Keratinocyte (primary cell): ENCODE measurements at regions not wholly inside any gene's neighbourhood (a gene's known extent, or its start where the extent isn't known, plus 50 kb on each side); places are given as distances from the start of the nearest gene placed in this dataset.

Source experiments
- DNase-seq: peaks from one replicate; pipeline ENCODE4 v3.0.0-alpha.2; 2011; ENCODE audit warnings: low read depth, missing footprints, low spot score
- FAIRE-seq: peaks from 2 replicates; lab custom pipeline; 2011; peaks lifted over from hg19 to GRCh38; lab: Jason Lieb, UNC
- H2AFZ ChIP-seq: 2 replicates; pipeline ENCODE4 v1.6.0; 2012; ENCODE audit warnings: low read length, control low read depth, inconsistent platforms; ENCODE audit not compliant: control insufficient read depth
- H3K27ac ChIP-seq: 2 replicates; pipeline ENCODE4 v1.5.1; 2011; ENCODE audit warnings: low read length; ENCODE audit not compliant: control insufficient read depth, insufficient read depth
- H3K27me3 ChIP-seq: 3 replicates; pipeline ENCODE4 v1.6.0; 2011; ENCODE audit warnings: low read length; ENCODE audit not compliant: control insufficient read depth, insufficient read depth; ENCODE audit errors: extremely low read depth
- H3K36me3 ChIP-seq, 2 experiments: 2 replicates in 1 of 2; 3 replicates in 1 of 2; pipeline ENCODE4 v1.5.1; 2011; ENCODE audit warnings: low read length in 2 of 2, mild to moderate bottlenecking in 1 of 2; ENCODE audit not compliant: control insufficient read depth in 2 of 2, insufficient read depth in 2 of 2; ENCODE audit errors: extremely low read depth in 1 of 2
- H3K4me1 ChIP-seq: 3 replicates; pipeline ENCODE4 v1.5.1; 2011; ENCODE audit warnings: low read length; ENCODE audit not compliant: control insufficient read depth, insufficient read depth; ENCODE audit errors: extremely low read depth
- H3K4me2 ChIP-seq: 3 replicates; pipeline ENCODE4 v1.6.0; 2011; ENCODE audit warnings: low read depth, low read length; ENCODE audit not compliant: control insufficient read depth, insufficient read depth; ENCODE audit errors: extremely low read depth
- H3K4me3 ChIP-seq, 3 experiments: fragments of 200-600 bp in 1 of 3; sonication (generic) in 1 of 3; 2 replicates in 2 of 3; 3 replicates in 1 of 3; pipeline ENCODE4 v1.5.1; 2011 to 2016; ENCODE audit warnings: low read length in 3 of 3, mild to moderate bottlenecking in 3 of 3, control low read depth in 2 of 3, inconsistent platforms in 1 of 3, low read depth in 1 of 3, mixed read lengths in 1 of 3, mixed run types in 1 of 3, moderate library complexity in 1 of 3; ENCODE audit not compliant: control insufficient read depth in 2 of 3, insufficient read depth in 2 of 3; ENCODE audit errors: extremely low read depth in 1 of 3
- H3K79me2 ChIP-seq: 2 replicates; pipeline ENCODE4 v1.6.0; 2012; ENCODE audit warnings: low read length; ENCODE audit not compliant: control insufficient read depth, insufficient read depth
- H3K9ac ChIP-seq: 3 replicates; pipeline ENCODE4 v1.6.0; 2011; ENCODE audit warnings: low read length; ENCODE audit not compliant: control insufficient read depth, insufficient read depth; ENCODE audit errors: extremely low read depth
- H3K9me1 ChIP-seq: 3 replicates; pipeline ENCODE4 v1.6.0; 2011; ENCODE audit warnings: low read length; ENCODE audit not compliant: control insufficient read depth, insufficient read depth; ENCODE audit errors: extremely low read depth
- H3K9me3 ChIP-seq: 2 replicates; pipeline ENCODE4 v1.5.1; 2012; ENCODE audit warnings: low read depth, low read length; ENCODE audit not compliant: control insufficient read depth
- H4K20me1 ChIP-seq: 3 replicates; pipeline ENCODE4 v1.6.0; 2011; ENCODE audit warnings: low read length; ENCODE audit not compliant: control insufficient read depth, insufficient read depth; ENCODE audit errors: extremely low read depth
- EZH2 ChIP-seq: IDR thresholded peaks from one replicate; pipeline ENCODE4 v1.6.1; 2012; ENCODE audit warnings: inconsistent platforms, mild to moderate bottlenecking, low read length, moderate library complexity
- dilution Hi-C: fragments of 300-500 bp; cut with MboI; formaldehyde crosslinking; loops from one replicate; pipeline ENCODE4 v1.7.0; 2020; ENCODE audit warnings: low sequenced_read_pairs; ENCODE audit not compliant: extremely low pct_ligation_motif_present
- TF ChIP-seq, protein P1 (sequence below), 3 experiments: IDR thresholded peaks in 1 of 3; conservative IDR thresholded peaks in 1 of 3; optimal IDR thresholded peaks in 1 of 3; 2 replicates in 2 of 3; 3 replicates in 1 of 3; pipeline versions ENCODE3 to v1.5.1; 2011; ENCODE audit warnings: low read length in 3 of 3, mild to moderate bottlenecking in 3 of 3, moderate library complexity in 2 of 3, control low read depth in 1 of 3, inconsistent platforms in 1 of 3; ENCODE audit not compliant: insufficient read depth in 2 of 3; ENCODE audit errors: extremely low read depth in 1 of 3

- no peaks in the 10 kb centered on the region for H3K27me3 ChIP-seq
- dilution Hi-C loops = no loop called here
- H3K36me3 ChIP-seq = no peaks in the 10 kb centered on the region
- no peaks in the 10 kb centered on the region for H3K4me1 ChIP-seq
- H4K20me1 ChIP-seq = no peaks in the 10 kb centered on the region
- no peak overlapping the region for H3K4me2 ChIP-seq
- TF ChIP-seq EZH2 = no peak
- TF ChIP-seq, protein P1, sequence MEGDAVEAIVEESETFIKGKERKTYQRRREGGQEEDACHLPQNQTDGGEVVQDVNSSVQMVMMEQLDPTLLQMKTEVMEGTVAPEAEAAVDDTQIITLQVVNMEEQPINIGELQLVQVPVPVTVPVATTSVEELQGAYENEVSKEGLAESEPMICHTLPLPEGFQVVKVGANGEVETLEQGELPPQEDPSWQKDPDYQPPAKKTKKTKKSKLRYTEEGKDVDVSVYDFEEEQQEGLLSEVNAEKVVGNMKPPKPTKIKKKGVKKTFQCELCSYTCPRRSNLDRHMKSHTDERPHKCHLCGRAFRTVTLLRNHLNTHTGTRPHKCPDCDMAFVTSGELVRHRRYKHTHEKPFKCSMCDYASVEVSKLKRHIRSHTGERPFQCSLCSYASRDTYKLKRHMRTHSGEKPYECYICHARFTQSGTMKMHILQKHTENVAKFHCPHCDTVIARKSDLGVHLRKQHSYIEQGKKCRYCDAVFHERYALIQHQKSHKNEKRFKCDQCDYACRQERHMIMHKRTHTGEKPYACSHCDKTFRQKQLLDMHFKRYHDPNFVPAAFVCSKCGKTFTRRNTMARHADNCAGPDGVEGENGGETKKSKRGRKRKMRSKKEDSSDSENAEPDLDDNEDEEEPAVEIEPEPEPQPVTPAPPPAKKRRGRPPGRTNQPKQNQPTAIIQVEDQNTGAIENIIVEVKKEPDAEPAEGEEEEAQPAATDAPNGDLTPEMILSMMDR (optimal IDR thresholded peaks at IDR 0.05 in 1 of 3, IDR thresholded peaks at IDR 0.05 in 1 of 3, conservative IDR thresholded peaks at IDR 0.05 in 1 of 3; ENCODE audit: extremely low read depth in 1 of 3, insufficient read depth in 2 of 3, low read length in 3 of 3) = no peak
- no peaks in the 10 kb centered on the region for H3K79me2 ChIP-seq
- no peaks in the 10 kb centered on the region for H3K9me1 ChIP-seq
- no peak overlapping the region for H3K27ac ChIP-seq
- H3K4me3 ChIP-seq = no peak overlapping the region
- no peak overlapping the region for H2AFZ ChIP-seq
- DNase-seq (no peak), FAIRE-seq (no peak)
- H3K9me3 ChIP-seq = no peaks in the 10 kb centered on the region
- H3K9ac ChIP-seq = no peak overlapping the region
These were observed 2889.6 kb upstream of the PCDH20 start for GRCh38 chr13:64305246-64305645.

DNA sequence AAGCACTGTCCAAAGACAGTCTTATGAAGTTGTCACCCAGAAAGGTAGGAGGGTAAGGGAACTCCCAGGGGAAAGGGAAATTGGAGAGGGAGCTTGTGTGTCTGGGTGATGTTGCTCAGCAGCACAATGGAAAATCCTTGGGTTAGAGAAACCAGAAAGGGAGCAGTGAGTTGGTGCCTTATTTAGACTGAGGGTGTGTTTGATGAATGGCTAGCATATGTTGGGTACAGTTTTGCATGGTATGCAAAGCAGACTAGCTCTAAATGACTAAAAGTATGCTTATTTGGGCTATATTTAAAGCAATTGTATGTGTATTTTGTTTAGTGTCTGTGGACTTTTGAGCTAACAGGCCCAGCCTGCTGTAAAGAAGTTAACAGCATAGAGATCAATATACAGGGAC lies 2884.6 kb upstream of the PCDH20 start:
- H3K9me3 ChIP-seq = no peaks in the 10 kb centered on the region
- H4K20me1 ChIP-seq = no peaks in the 10 kb centered on the region
- no peaks in the 10 kb centered on the region for H3K27me3 ChIP-seq
- no peaks in the 10 kb centered on the region for H3K79me2 ChIP-seq
- H2AFZ ChIP-seq = no peak overlapping the region
- FAIRE-seq (no peak), DNase-seq (no peak)
- TF ChIP-seq, protein P1 (optimal IDR thresholded peaks at IDR 0.05 in 1 of 3, IDR thresholded peaks at IDR 0.05 in 1 of 3, conservative IDR thresholded peaks at IDR 0.05 in 1 of 3; ENCODE audit: extremely low read depth in 1 of 3, insufficient read depth in 2 of 3, low read length in 3 of 3) = no peak
- no peak for TF ChIP-seq EZH2
- H3K27ac ChIP-seq = no peak overlapping the region
- dilution Hi-C loops = no loop called here
- no peak overlapping the region for H3K4me3 ChIP-seq
- no peak overlapping the region for H3K9ac ChIP-seq
- H3K36me3 ChIP-seq = no peaks in the 10 kb centered on the region
- H3K4me2 ChIP-seq = no peak overlapping the region
- no peaks in the 10 kb centered on the region for H3K4me1 ChIP-seq
- no peaks in the 10 kb centered on the region for H3K9me1 ChIP-seq
